NCI-H1436 (cell line): ENCODE measurements at regions not wholly inside any gene's neighbourhood (a gene's known extent, or its start where the extent isn't known, plus 50 kb on each side); places are given as distances from the start of the nearest gene placed in this dataset.
"Not testable (repeated sequence)": the region's sequence is repeated elsewhere in the genome, so short reads cannot be mapped to it uniquely, and the experiment has no call there.

Source experiments
- DNase-seq: peaks from one replicate; lab custom pipeline; 2025; lab: John Stamatoyannopoulos, UW

DNA sequence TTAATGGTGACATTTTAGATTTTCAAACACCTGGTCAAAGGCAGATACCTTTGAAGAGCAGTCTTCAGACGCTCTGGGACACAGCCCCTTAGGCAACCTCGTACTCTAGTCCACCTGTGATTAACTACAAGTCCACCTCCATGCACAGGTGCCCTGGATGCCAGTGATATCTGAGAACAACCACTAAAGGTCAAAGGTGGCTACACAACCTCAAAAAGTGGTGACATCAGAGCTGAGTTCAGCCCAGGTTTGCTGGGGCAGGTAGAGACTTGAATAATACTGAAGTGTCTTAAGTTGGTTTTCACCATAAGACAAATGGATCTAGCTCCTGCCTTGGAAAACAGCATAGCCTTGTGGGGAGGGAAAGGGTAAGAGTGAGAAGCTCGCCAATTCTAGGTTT lies 143.4 kb upstream of the ADO start:
- no peak for DNase-seq

DNA sequence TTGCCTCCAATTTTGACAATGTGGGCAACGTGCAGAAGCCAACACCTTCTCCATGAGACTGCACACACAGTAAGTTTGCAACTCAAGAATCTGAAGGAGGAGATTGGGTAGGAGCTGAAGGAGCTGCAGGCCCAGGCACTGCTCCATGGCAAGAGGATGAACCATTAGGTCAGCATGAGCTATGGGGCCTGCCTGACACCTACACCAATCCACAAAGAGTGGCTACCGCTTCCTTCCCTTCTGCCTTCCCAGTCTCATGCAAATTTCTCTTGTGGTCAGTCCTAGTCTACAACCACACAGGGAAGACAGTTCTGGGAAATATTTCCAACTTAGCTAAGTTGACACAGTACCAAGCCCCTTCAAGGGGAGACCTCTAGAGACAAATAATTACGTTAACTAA lies 142.0 kb upstream of the ADO start:
- DNase-seq = no peak

DNA sequence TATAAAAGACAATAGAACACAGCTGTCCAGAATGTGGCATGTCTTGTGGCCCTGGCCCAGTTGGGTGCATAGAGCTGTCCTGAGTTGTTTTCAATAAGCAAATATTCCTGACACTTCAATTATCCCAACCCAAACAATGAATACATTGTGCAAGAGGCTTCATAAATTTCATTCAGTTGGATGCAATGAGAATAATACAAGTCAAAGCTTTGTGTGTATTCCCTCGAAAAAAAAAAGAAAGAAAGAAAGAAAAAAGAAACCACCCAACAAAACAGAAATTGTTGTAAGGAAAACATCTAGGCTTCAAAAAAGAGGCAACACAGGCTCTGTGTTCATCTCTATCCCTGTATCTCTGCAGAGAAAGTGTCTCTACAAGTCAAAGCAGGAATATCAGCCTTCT lies 138.7 kb upstream of the ADO start:
- DNase-seq = no peak

DNA sequence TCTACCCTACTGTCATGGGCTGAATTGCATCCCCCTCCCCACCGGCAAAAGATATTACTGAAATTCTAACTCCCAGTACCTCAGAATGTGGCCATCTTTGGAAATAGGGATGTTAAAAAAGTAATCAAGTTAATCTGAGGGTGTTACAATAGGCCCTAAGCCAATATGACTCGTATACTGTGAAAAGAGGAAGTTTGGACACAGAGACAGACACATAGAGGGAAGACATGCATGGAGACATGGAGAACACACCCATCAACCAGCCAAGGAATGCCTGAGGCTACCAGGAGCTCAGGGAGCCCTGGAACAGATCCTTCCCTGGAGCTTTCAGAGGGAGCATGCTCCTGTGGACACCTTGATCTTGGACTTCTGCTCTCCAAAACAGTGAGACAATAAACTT lies 138.2 kb upstream of the ADO start:
- DNase-seq = no peak

DNA sequence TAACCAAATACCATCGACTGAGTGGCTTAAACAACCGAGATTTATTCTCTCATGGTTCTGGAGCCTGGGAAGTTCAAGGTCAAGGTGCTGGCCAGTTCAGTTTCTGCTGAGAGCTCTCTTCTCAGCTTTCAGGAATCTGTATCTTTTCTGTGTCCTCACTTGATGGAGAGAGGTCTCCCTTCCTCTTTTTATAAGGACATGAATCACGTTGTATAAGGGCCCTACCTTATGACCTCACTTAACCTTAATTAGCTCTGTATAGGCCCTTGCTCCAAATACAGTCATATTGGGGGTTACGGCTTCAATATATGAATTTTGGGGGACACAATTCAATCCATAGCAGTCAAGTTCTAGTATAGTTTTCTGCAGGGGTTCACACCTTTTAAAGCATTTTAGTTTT lies 135.2 kb upstream of the ADO start:
- DNase-seq = no peak

DNA sequence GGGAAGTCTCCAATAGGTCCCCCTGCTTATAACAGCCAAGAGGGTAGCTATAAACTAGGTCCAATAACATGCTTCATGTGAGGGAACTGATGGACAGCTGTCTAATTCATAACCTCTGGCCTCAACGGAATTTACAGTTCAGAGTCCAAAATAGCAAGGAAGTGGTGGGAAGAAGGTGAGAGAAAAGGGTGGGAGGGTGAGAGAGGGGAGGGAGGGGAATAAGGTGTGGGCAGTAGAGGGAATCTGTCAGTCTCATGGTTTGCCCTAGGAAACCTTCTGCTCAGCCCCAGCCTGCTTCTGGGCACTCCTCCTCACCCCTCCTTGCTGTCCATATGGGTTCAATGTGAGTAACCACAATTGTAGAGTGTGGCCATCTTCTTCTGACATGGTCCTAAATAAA lies 133.4 kb upstream of the ADO start:
- no peak for DNase-seq

DNA sequence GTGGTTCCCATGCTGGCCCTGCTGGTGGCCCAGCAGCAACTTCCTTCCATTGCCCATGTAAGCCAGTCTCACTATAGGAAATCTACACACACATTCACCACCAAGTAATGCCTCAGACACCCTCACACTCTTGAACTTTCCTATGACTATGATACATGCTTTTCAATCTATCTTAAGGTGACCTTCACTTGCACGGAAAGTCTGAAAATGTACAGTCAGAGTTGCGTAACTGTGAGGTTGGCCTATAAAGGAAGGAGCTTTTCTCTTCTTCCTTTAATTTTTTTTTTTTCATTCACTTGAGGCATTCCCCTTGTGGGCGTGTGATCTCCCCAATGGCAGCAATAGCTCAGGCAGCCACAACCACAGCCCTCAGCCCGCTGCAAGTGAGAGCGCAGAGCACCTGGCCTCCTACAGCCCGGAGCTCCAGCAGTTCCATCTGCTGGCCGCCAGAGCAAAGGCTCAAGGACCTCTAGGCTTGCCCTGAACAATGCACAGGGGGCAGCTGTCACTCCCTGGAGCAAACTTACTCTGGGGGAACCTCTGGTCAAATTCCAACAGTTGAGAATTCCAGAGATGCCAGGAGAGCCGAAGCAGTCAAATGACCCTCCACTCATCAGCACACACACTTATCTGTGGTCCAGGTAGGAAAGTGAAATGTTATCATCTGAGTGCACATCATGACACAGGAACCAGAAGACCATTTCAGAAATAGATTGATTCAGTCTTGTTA lies 123.1 kb upstream of the ADO start:
- DNase-seq = no peak

DNA sequence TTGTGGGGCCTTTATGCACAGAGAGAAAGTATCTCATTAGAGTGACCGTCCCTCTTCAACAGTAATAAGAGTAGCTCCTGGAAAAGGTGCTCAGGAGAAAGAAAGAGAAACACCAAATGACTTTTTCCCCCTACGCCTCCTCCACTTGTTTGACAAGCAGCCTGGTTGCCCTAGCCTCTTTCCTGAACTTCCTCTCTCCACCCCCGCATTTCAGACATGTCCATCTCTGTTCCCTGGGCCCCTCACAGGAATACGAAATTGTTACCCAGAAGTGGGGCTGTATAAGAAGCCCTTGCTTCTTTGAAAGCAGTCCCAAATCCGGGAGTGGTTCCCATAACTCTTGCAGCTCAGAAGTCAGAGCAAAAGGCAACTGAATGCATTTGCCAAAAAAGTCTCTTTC lies 119.6 kb upstream of the ADO start:
- DNase-seq = no peak

DNA sequence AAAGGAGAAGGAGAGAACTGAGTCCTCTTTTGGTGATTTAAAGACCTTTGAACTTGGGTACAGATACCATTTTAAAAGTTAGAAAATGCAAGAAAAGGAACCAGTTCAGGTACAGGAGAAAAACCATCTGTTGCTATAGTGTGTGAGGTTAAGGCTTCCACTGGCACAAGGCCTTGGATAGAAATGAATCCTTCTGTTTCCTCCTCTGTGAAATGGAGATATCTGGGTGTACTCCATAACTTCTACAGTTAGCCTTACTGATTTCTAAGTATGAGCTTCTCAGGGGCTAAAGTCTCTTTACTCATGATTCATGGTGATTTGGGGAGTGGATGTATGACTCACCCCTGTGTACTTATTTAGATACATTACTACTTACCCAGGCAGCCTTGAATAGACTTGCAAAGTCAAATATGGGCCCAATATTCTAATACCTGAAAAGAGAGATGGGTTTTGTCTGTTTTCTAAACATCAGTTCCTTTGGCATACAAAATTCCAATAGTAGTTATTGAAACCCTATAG lies 117.2 kb upstream of the ADO start:
- no peak for DNase-seq

DNA sequence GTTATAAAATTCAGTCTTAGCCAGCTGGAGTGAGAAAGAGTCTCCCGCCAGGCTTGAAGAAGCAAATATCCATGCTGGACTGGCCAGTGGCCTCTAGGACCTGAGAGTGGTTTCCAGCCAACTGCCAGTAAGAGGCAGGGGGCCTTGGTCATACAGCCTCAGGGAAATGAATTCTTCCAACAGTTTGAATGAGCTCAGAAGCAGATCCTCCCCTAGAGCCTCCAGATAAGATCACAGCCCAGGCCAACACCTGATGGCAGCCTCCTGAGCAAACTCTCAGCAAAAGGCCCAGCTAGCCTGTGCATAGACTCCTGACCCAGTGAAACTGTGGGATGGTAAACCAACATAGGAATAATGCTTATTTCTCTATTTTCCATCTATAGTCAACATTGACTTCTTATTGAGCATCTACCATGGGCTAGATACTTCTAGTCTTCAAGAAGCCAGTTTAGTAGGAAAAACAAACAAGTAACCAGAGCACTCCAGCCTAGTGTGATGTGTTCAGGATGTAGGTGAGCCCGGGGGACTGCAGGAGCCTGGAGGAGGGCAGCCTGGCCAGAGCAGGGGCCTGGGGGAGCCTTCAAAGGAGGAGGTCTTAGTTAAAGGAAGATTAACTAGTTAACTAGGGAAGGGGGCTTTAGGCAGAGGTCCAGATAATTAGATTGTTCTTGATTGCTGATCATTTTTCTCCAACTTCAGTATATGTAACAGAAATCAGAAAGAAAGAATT lies 115.4 kb upstream of the ADO start:
- no peak for DNase-seq

DNA sequence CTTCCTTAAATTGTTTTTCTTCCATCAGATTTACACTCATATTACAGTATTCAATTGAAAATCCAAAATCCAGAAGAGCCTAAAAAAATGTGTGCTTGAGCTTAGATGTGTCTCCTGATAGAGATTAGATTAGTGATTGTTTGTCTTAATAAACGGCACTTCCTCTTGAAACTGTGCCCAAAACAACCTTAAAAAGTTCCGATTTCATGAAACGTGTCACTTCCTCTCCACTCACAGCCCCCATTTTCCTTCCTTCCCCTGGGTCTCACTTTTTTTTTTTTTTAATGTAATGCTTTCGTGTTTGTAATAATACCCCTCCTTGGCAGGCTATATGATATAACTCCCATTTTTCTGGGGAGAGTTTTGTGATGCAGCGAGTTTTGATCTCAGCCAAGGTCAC lies 114.8 kb upstream of the ADO start:
- DNase-seq = no peak

DNA sequence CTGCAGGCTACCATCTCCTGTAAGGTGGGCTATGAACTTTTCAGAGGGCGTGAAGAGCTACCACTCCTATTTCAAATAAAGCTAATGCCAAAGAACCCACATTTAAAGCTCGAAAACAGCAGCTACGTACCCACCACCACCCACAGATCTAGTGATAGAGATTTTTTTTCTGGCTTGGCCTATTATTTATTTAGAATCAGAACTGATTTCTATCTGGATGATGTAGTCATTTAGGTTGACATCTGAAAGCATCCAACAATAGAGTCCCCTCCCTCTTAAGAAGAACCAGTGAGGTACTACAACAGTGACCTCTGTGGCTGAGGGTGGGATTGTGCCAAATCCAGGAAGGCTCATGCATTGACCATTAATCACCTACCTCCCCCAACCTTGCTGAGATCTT lies 113.8 kb upstream of the ADO start:
- DNase-seq = no peak

DNA sequence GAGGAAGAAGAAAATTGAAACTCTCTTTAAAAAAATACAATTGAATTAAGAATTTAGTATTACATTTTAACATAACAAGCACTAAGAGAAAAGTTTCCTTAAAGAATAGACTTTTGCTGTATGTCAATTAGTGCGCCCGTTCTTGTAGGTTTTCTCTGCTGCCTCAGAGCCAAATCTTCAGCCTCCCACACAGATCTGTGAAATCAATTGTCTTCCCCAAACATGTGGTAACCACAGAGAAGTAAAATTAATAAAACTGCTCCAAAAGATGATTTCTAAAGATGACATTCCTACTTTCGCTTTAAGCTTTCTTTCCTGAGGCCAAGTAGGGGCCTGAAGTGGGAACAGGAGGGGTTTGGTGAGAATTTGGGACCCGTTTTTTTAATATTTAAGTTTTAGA lies 113.2 kb upstream of the ADO start:
- DNase-seq = no peak

DNA sequence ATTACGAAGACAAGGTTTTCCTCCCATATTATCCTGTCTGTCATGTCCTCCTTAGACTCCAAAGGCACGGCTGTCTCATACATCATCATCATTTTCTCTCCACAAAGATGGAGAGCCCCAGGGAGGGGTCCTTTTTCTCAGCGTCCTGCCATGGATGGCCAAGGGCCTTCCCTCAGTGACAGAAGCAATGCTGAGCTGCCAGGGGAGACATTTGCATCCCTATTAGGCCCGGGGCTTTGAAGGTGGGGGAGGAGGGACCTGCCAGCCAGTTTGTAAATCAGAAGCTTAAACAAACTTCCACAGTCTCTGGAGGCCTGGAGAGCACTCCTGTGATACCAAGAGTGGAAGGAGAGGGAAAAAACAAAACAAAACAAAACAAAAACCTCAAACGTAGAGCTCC lies 112.4 kb upstream of the ADO start:
- DNase-seq = no peak

DNA sequence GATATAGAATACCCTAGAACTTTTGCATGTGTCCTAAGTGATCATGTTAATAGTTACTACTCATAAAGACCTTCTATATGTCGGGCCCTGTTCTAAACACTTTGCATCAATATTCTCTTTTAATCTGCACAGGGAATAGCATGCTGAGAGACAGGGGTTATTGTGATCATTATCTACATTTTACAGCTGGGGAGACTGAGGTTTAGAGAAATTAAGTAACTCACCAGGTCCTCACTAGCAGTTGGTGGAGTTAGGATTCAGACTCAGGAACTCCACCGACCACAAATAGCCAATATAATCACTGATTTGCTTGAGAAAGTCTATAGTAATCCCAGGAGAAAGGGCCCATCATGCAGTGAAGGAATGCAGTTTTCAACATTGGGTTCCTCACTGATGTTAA lies 111.2 kb upstream of the ADO start:
- DNase-seq = no peak

DNA sequence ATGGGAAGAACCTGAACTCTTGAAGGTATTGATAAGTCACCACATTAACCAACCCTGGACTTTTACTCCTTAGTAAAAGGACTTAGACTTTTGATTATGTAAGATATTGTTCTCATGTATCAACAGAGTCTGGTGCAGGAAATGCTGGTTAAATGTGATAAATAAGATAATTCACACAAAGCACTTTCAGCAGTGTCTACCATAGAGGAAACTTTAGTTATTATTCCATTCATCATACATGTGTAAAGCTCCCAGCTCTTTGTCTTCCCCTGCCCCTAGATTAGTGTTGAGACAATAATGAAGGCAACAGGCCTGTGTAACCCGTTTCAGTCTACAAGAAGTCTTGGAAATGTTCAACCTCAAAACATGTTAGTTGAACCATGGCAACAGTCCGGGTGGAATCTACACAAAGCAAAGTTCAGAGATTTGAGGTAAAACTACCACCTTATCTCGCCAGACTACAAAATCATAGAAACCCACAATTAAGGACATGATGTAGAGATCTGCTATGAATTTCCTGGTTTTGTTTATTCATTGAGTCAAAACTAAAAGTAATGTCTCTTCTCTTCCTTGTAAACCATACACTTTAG lies 109.9 kb upstream of the ADO start:
- no peak for DNase-seq

DNA sequence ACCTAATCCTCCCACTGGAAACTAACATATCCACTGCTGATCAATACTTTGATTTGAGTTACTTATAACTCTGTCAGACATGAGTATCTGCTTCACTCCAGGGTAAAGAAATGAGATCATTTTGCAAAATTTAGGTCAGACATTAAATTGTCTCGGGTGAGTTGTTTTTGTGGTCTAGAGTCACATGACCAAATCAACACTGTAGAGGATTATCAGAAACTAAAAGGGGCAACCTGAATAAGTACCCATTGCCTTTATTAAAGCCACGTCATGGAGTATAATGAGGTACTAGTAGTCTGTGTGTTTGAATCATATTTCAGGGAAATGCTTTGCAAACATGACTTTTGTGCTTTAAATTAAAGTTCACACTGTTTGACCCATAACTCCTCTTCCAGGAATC lies 107.7 kb upstream of the ADO start:
- DNase-seq = no peak

DNA sequence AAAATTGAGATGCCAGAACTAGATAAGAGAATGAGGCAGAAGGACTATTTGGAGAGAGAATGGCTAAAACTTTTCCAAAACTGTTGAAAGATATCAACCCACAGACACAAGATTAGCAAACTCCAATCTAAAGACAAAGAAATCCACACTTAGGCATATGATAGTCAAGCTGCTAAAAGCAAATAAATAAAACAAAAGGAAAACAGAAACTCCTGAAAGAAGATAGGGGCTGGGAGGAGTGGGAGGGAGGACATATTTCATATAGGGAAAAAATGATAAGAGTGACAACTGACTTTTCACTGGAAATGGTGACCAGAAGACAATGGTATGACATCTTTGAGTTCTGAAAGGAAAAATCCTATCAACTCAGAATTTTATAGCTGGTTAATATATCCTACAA lies 105.4 kb upstream of the ADO start:
- DNase-seq = no peak

DNA sequence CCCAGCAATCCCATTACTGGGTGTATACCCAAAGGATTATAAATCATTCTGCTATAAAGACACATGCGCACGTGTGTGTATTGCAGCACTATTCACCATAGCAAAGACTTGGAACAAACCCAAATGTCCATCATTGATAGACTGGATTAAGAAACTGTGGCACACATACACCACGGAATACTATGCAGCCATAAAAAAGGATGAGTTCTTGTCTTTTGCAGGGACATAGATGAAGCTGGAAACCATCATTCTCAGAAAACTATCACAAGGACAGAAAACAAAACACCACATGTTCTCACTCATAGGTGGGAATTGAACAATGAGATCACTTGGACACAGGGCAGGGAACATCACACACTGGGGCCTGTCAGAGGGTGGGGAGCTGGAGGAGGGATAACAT lies 100.4 kb upstream of the ADO start:
- not testable (repeated sequence) for DNase-seq

DNA sequence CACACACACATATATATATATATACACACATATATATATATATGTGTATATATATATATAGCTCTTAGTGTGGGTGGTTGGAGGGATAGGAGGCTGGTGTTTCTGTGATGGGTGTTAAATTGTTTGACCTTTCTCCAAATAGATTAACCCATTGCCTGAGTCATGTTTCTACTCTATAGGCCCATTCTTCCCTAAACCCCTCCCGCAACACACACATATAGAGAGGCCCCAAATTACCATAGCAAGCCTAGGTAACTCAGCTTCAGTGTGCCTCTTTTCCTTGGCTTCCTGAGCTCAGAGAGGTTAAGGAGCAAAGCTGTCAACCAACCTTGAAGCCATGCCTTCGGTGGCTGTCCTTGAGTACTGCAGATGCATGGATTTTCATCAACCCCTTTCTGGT lies 98.7 kb upstream of the ADO start:
- DNase-seq = no peak

DNA sequence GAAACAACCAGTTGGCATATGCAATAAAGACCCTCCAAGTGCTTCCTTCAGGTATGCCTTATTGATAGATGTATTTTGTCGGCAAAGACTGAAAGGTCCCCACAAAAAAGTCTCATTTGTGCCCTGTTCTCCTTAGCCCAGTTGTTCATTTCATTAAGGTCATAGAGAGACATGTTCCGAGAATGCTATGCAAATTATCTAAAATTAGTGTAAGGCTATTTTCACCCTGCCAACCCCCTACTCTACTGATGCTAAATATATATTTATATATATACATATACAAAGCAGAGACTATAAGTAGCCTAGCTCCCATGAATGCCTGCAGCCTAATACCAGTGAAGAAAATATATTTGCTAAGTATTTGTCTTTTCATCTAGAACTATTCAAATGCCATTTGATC lies 96.7 kb upstream of the ADO start:
- DNase-seq = no peak

DNA sequence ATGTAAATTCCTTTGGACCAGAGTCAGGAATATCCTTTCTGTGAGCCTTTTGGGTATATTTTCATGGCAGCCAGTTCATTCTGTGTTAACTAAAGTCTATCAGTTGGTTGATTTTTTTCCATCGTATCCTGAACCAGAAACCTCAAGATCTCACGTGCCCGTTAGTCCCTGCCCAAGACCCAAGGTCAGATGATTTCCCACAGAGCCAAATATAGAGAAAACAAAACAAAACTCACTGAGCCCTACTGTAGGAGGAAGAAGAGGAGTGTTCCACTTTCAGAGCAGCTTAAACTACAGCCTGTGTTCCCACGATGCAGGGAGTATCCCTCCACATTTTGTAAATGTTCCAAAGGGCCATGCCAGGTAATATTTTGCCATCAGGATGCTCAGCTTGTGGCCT lies 96.0 kb upstream of the ADO start:
- DNase-seq = no peak

DNA sequence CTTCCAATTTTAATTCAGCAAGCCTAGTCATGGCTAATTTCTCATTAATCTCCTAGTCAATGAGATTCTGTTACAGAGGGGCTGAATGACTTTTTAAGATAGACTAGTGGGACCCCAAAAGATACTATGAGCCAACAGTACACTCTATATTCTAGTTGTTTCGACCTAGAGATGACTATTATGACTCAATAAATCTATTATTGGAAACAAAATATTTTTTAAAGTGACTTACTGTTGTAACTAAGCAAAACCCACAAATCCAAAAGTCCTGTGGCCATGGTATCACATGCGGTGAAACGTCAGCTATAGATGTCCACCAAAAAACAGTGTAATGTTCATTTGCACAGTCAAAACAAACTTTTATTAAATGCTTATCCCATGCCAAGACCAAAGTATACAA lies 95.3 kb upstream of the ADO start:
- no peak for DNase-seq

DNA sequence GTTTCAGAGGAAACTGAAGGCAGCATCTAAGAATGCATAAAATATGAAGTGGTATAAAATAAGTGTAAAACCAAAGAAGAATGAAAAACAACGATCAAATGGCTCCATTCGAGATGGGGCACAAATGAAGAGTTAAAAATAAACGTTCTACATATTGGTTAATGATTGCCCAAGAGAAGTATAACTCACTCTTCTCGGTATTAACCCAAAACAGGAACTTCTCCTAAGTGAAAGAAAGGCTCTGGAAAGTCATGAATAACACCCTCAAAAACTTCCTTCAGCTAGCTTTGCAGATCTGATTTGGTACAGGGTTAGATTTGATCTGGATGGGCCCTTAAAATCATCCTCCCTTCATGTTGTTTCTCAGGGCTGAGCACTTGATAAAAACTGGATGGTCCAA lies 94.3 kb upstream of the ADO start:
- DNase-seq = no peak
